T-helper 1 cell treated with Interleukin-12 subunit alpha and Interleukin-12 subunit beta and Interleukin-4 antibody, amounts not matched to agents 30 ng/mL and 1 ng/mL, for 36 hours (primary cell): ENCODE measurements at regions not wholly inside any gene's neighbourhood (a gene's known extent, or its start where the extent isn't known, plus 50 kb on each side); places are given as distances from the start of the nearest gene placed in this dataset.
"Not testable (repeated sequence)": the region's sequence is repeated elsewhere in the genome, so short reads cannot be mapped to it uniquely, and the experiment has no call there.

Source experiments
- intact Hi-C: fragments of 100-400 bp; cut with micrococcal nuclease; formaldehyde crosslinking; loops from one replicate; pipeline ENCODE4 v1.15.1; 2024

- intact Hi-C loops = no loop called here
These were observed 74.9 kb upstream of the EPHA3 start for GRCh38 chr3:89032346-89033013.

GRCh38 chr3:89034723-89035122 lies 72.7 kb upstream of the EPHA3 start:
- intact Hi-C loops = not testable (repeated sequence)

- intact Hi-C loops = no loop called here
These were observed 68.6 kb upstream of the EPHA3 start for GRCh38 chr3:89038869-89039268.

GRCh38 chr3:89042236-89042835 lies 65.1 kb upstream of the EPHA3 start:
- intact Hi-C loops = no loop called here

GRCh38 chr3:89043406-89043932 lies 64.0 kb upstream of the EPHA3 start:
- intact Hi-C loops = no loop called here

GRCh38 chr3:89046661-89047060 lies 60.8 kb upstream of the EPHA3 start:
- intact Hi-C loops = no loop called here

GRCh38 chr3:89049119-89049518 lies 58.3 kb upstream of the EPHA3 start:
- intact Hi-C loops = no loop called here

- intact Hi-C loops = no loop called here
These were observed 55.0 kb upstream of the EPHA3 start for GRCh38 chr3:89052386-89052785.

GRCh38 chr3:89057398-89057797 lies 50.0 kb upstream of the EPHA3 start:
- intact Hi-C loops = no loop called here
